GM19397 (cell line): ENCODE measurements at regions not wholly inside any gene's neighbourhood (a gene's known extent, or its start where the extent isn't known, plus 50 kb on each side); places are given as distances from the start of the nearest gene placed in this dataset.
"Not testable (repeated sequence)": the region's sequence is repeated elsewhere in the genome, so short reads cannot be mapped to it uniquely, and the experiment has no call there.

Experiments
- ATAC-seq: cut with Tn5 transposase; IDR thresholded peaks from one replicate; pipeline ENCODE4 v1.9.1; 2021; ENCODE audit warnings: mild to moderate bottlenecking, moderate library complexity; ENCODE audit not compliant: unreplicated experiment

GRCh38 chr3:177610686-177611633 lies 413.7 kb upstream of the TBL1XR1 start:
- no peak for ATAC-seq

GRCh38 chr3:177611752-177612334 lies 414.6 kb upstream of the TBL1XR1 start:
- ATAC-seq, result no peak

GRCh38 chr3:177613901-177614300 lies 416.6 kb upstream of the TBL1XR1 start:
- ATAC-seq, result no peak

- no peak for ATAC-seq
Observed at GRCh38 chr3:177615015-177615414, 417.7 kb upstream of the TBL1XR1 start.

- no peak for ATAC-seq
Observed at GRCh38 chr3:177618873-177619733, 421.8 kb upstream of the TBL1XR1 start.

- ATAC-seq, result no peak
Observed at GRCh38 chr3:177620073-177620472, 422.8 kb upstream of the TBL1XR1 start.

- ATAC-seq, result no peak
Observed at GRCh38 chr3:177622520-177622919, 425.2 kb upstream of the TBL1XR1 start.

- no peak for ATAC-seq
Observed at GRCh38 chr3:177622982-177623617, 425.8 kb upstream of the TBL1XR1 start.

GRCh38 chr3:177624528-177625495 lies 427.5 kb upstream of the TBL1XR1 start:
- no peak for ATAC-seq

GRCh38 chr3:177626045-177626444 lies 428.8 kb upstream of the TBL1XR1 start:
- ATAC-seq, result no peak

GRCh38 chr3:177628095-177628719 lies 430.9 kb upstream of the TBL1XR1 start:
- ATAC-seq, result not testable (repeated sequence)

GRCh38 chr3:177629276-177629675 lies 432.0 kb upstream of the TBL1XR1 start:
- ATAC-seq, result no peak

- ATAC-seq, result no peak
Observed at GRCh38 chr3:177633671-177634207, 436.5 kb upstream of the TBL1XR1 start.

GRCh38 chr3:177635601-177636106 lies 438.4 kb upstream of the TBL1XR1 start:
- ATAC-seq, result not testable (repeated sequence)

- ATAC-seq, result no peak
Observed at GRCh38 chr3:177640319-177640965, 443.2 kb upstream of the TBL1XR1 start.

GRCh38 chr3:177641206-177641605 lies 443.9 kb upstream of the TBL1XR1 start:
- no peak for ATAC-seq

- no peak for ATAC-seq
Observed at GRCh38 chr3:177642042-177642803, 444.9 kb upstream of the TBL1XR1 start.

GRCh38 chr3:177642804-177643125 lies 445.5 kb upstream of the TBL1XR1 start:
- ATAC-seq, result no peak
